SK-N-SH (cell line): ENCODE measurements at regions not wholly inside any gene's neighbourhood (a gene's known extent, or its start where the extent isn't known, plus 50 kb on each side); places are given as distances from the start of the nearest gene placed in this dataset.

Experiments
- CTCF ChIP-seq: fragments of 200-600 bp; sonication (generic); IDR thresholded peaks from 2 replicates; pipeline ENCODE4 v1.6.1; 2017; ENCODE audit warnings: antibody characterized with exemption, mild to moderate bottlenecking, moderate library complexity
- EZH2phosphoT487 ChIP-seq: fragments of 200-600 bp; sonication (generic); IDR thresholded peaks from 2 replicates; pipeline ENCODE4 v1.6.1; 2017; ENCODE audit warnings: low read depth, mixed run types, mild to moderate bottlenecking, antibody characterized with exemption, moderate library complexity, borderline replicate concordance
- GATA2 ChIP-seq: sonication (generic); formaldehyde crosslinking; IDR thresholded peaks from 2 replicates; pipeline ENCODE4 v1.5.0; 2020; ENCODE audit warnings: mild to moderate bottlenecking, missing genetic modification reagents
- IRF3 ChIP-seq: fragments of 150-350 bp; IDR thresholded peaks from 2 replicates; pipeline ENCODE4 v1.6.1; 2016; ENCODE audit warnings: mild to moderate bottlenecking, low read depth, low read length
- JUND ChIP-seq: IDR thresholded peaks from 2 replicates; pipeline ENCODE4 v1.4.0; 2012
- MAX ChIP-seq: IDR thresholded peaks from 2 replicates; pipeline ENCODE4 v1.4.0; 2012; ENCODE audit warnings: low read depth
- POLR2AphosphoS5 ChIP-seq: IDR thresholded peaks from 2 replicates; pipeline ENCODE4 v1.6.1; 2012; ENCODE audit warnings: low read depth, low read length
- REST ChIP-seq: IDR thresholded peaks from 2 replicates; pipeline ENCODE4 v1.6.1; 2012; ENCODE audit warnings: mild to moderate bottlenecking, low read depth, low read length, moderate library complexity
- SMC3 ChIP-seq: IDR thresholded peaks from 2 replicates; pipeline ENCODE4 v1.6.1; 2012; ENCODE audit warnings: low read depth, low read length, improper control_type of control experiment
- USF2 ChIP-seq: fragments of 150-350 bp; IDR thresholded peaks from 2 replicates; pipeline ENCODE4 v1.6.1; 2017; ENCODE audit warnings: antibody characterized with exemption, low read length, low read depth, borderline replicate concordance

- TF ChIP-seq CTCF (no peak), SMC3 (no peak), EZH2phosphoT487 (no peak), REST (no peak), POLR2AphosphoS5 (no peak), MAX (no peak), GATA2 (CRISPR knock-in tag) (no peak), USF2 (no peak), JUND (no peak), IRF3 (no peak)
Measured at GRCh38 chr7:79855172-79855571, 279.5 kb upstream of the GNAI1 start.
